NAMALWA (cell line): ENCODE measurements at regions not wholly inside any gene's neighbourhood (a gene's known extent, or its start where the extent isn't known, plus 50 kb on each side); places are given as distances from the start of the nearest gene placed in this dataset.
"Not testable (repeated sequence)": the region's sequence is repeated elsewhere in the genome, so short reads cannot be mapped to it uniquely, and the experiment has no call there.

Experiments used
- DNase-seq: peaks from one replicate; pipeline ENCODE4 v3.0.0-alpha.2; 2015; ENCODE audit warnings: low spot score

DNA sequence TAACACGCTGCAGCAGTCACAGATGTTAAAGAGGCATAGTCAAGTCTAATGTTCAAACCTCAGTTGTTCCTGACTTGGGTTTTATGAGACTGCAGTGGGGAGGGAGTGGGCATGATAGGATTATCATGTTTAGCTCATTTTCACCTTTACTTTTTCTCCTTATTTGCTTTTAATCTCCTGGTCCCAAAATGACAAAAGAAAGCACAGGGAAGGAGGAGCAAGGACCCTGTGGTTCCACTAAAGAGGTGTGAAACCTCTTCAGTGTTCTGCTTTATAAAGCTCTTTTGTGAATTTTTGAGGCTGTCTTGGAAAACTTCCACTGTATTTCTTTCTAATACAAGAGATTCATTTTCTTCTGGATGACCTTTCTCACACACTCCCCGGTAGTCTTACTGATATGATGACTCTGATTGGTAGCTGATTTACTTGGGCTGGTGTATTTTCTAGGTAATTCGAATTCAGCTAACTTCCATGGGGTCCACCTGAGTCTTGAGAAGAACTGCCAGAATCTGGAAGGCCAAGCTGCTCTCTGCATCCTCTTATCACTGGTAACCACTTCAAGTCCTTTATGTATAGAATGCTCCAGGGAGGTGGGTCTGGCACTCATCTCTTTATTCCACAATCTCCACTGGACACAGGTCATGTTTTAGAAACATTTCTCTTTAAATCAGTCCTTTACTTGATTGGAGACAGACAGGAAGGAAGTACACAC lies 1364.4 kb upstream of the CDH9 start:
- no peak for DNase-seq

DNA sequence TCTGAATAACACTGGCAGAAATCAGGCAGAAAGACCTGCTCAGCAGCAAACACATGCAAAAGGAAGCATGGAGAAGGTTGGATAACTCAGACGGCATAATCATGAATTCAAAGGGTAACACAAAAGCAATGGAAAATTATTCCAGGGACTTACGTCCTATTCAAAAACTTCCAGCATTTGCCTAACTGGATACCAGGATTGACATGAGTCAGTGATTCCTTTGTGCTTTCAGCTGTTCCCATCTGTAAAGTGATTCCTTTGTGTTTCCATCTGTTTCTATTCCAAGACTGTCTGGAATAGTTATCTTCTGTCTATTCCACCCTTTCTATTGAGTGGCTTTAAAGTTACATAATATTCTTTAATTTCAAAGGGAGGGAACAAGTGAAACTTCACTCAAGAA lies 1361.7 kb upstream of the CDH9 start:
- DNase-seq, result no peak

DNA sequence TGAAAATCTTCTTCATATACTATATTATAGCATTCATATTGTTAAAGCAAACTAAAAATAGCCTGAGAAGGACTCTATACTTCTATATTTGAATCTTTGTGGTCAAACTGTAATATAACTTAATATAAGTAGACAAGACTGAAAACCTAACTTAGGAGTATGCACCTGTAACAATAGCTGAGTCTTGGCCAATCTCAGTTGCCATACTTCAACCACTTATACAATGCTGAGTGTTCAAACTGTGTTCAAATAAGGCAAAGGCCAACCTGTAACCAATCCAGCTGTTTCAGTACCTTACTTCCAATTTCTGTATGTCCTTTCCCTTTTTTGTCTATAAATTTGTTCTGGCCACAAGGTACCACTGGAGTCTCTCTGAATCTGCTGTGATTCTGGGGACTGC lies 1360.8 kb upstream of the CDH9 start:
- DNase-seq, result no peak

DNA sequence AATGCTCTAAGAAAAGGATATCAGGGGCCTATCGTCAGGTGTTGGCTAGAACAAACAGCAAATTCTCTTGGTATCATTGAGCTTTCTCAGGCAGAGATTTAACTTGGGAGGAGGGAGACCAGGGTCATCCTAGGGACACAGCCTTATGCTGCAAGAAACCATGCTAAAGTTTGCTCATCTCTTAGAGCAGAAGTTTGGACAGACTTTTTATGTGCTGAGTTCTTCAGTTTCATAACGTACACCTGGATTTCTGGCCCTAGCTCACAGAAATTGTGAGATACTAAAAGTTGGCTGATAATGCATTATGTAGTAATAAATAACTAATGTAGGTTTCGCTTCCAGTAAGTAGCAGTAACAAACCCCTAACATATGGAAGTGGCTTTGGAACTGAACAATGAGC lies 1359.8 kb upstream of the CDH9 start:
- DNase-seq, result no peak

DNA sequence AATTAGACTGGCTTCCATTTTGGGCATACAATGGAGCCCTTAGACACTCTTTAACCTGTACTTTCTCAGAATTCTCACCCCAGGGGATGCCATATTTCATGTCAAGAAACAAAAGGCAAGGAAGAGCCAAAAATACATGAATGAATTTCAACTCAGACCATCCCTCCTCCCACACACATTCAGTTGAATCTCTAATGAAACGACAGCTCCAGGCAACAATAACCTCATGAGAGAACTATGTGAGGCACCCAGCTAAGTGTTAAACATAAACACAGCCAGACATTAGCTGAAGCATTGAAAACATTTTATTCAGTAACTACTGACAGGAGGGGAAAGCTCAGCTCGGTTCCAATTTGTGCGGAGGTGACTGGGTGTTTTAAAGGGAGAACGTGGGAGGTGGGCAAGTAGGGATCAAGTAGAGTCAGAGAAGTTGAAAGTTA lies 1359.1 kb upstream of the CDH9 start:
- no peak for DNase-seq

DNA sequence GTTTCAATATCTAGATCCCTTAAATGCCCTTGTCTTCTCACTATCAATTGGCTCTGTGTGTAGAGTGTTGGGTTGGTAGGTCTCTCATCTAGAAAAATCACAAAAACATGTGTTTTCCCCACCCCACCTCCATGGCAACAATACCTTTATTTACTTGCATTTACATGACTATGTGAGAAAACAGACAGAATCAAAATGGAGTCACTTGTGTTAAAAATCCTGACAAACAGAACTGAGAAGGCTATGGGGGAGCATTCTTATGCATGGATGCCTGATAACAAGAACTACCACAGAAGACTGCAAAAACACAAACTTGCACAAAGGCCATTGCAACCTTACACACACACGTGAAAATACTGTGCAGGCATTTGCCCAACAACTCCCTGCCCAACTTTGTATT lies 1352.9 kb upstream of the CDH9 start:
- no peak for DNase-seq

DNA sequence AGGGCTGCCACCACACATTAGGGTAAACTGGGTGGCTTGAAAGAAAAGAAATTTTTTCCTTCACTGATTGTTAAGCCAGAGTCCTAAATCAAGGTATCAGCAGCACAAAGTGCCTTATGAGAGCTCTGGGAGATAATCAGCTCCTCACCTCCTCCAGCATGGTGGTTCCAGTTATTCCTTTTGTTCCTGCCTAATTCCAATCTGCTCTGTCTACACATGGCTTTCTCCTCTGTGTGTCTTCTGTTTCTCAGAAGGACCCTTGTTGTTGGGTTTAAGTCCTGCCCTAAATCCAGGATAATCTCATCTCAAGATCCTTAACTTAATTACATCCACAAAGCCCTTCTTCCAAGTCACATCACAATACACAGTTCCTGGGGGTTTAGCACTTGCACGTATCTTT lies 1352.0 kb upstream of the CDH9 start:
- no peak for DNase-seq

DNA sequence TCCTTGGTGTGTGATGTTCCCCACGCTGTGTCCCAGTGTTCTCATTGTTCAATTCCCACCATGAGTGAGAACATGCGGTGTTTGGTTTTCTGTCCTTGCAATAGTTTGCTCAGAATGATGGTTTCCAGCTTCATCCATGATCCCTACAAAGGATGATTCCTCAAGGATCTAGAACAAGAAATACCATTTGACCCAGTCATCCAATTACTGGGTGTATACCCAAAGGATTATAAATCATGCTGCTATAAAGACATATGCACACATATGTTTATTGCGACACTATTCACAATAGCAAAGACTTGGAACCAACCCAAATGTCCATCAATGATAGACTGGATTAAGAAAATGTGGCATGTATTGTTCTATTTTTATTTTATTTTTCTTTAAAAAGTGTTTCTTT lies 1351.3 kb upstream of the CDH9 start:
- not testable (repeated sequence) for DNase-seq

DNA sequence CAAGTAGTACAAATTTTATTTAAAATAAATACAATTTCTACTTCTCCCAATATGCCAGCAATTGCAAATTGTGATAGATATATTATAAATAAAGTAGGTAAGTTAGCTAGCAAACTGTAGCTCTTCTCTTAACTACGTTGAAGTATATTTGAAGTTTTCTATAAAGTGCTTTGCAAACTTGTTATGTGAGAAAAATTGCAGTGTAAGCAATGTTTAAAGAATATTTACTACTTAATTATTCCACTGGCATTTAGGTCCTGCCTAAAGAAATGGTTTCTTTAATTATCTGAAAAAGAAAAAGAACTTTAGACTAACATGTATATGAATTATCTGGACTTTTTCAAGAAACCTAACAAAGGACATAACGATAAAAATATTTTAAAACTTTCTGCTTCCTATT lies 1350.0 kb upstream of the CDH9 start:
- DNase-seq, result no peak

DNA sequence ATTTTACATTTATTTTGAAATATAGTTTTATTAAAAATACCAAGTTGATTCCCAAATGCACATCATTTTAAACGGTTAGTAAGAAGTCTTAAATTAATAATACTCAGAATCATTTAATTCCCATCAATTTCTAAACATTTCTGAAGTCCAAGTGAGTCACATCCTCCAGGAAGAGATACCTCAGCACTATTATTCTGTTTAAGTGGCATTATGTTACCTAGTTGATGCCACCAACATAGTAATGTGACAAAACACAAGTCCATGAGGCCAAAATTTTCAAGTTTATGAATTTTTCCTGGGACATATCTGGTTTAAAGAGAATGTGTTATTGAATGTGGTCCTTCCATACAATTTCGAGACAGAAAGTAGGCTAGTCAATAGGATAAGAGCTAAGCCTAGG lies 1348.3 kb upstream of the CDH9 start:
- DNase-seq, result no peak

DNA sequence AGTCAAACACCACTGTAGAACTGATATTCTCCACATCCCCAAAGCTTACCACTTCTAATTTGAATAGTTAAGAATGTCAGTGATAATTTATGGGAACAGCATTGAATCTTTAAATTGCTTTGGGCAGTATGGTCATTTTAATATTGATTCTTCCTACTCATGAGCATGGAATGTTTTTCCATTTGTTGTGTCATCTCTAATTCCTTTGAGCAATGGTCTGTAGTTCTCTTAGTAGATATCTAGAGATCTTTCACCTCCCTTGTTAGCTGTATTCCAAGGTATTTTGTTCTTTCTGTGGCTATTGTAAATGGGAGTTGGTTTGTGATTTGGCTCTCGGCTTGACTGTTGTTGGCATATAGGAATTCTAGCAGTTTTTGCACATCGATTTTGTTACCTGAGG lies 1341.8 kb upstream of the CDH9 start:
- no peak for DNase-seq

DNA sequence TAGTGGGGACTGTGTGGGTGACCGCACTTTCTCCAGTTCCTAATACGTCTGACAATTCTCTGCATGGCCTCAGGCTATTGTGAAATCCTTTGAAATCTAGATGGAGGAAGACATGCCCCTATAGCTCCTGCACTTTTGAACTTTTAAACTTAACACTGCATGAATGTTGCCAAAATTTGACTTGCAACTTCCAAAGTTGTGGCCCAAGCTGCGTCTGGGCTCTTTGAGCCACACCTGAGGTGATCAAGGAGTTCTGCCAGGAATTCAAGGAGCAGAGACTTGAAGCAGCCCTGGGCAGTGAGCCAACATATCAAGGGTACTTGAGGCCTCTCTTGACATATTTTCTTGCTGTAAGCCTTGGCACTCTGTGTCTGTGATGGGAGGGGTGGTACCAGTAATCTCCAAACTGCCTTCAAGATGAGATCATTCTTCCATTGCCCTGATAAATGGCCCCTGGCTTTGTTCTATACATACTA lies 1336.1 kb upstream of the CDH9 start:
- DNase-seq, result no peak

DNA sequence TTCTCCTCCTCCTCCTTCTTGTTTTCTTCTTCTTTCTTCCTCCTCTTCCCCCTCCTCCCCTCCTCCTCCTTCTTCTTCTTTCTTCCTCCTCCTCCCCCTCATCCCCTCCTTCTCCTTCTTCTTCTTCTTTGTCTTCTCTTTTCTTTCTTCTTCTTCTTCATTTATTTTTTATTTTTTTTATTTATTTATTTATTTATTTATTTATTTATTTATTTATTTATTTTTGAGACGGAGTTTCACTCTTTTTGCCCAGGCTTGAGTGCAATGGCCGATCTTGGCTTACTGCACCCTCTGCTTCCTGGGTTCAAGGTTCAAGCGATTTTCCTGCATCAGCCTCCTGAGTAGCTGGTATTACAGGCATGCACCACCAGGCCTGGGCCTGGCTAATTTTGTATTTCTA lies 1332.5 kb upstream of the CDH9 start:
- DNase-seq, result no peak

DNA sequence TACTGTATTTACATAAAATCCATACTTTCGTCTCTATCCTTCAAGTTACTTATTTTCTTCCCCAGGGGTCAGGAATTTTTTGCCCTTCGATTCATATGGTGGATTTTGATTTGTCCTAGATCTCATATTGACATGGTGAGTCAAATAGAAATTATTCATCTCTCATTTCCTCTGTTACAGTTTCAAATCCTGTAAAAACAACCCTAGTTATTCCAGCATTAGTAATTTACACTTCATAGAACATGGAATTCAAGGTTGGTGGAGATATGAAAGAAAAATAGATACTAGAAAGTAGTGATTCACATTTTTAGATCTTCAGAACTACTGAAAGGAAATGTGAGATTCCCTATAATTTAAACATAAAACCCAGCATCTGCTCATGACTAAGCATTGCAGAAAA lies 1331.0 kb upstream of the CDH9 start:
- no peak for DNase-seq

DNA sequence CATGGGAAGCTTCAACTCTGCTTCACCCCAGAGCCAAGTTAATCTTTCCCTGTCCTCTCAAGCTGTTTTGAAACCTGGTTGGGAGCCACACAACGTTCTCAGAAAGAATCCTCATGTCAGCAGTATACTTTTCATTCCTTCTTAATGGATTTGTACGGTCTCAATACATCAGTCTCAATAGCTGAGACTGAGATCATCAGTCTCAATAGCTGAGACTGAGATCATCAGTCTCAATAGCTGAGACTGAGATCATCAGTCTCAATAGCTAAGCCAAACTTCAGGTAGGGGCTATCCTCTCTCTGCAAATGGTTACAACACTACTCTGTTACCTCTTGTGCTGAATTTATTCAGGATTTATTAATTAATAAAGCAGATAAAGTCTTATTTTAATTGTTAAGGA lies 1317.4 kb upstream of the CDH9 start:
- DNase-seq, result no peak

DNA sequence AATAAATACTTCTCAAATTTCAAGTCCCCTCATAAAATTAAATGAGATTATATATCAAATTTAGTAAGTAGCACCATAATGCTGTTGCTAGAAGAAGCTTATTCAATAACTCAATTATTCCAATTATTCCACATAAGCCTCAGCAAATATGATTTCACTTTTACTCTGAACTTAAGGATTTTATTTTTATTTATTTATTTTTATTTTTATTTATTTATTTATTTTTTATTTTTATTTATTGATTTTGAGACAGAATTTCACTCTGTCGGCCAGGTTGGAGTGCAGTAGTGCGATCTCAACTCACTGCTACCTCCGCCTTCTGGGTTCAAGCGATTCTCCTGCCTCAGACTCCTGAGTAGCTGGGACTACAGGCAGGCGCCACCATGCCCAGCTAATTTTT lies 1308.3 kb upstream of the CDH9 start:
- no peak for DNase-seq

DNA sequence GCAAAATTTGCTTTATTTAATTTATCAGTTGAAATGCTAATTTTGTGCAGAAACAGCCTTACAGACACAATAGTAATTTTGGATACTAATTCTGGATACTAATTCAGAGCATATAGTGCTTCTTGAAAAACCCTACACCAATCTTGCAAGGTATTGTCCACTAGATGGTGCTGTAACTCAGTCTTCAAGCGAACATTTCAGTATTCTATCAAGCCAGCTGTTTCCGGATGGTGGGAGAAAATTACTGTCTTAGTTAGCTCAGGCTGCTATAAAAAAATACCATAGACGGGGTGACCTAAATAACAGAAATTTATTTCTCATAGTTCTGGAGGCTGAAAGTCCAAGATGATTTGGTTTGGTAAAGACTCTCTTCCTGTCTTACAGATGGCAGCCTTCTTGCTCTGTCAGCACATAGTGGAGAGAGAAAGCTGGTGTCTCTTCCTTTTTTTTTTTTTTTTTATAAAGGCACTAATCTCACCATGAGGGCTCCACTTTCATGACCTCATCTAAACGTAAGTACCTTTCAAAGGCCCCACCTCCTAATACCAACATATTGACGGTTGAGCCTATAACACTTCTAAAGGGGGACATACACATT lies 1306.5 kb upstream of the CDH9 start:
- DNase-seq, result peak; percentile 75

DNA sequence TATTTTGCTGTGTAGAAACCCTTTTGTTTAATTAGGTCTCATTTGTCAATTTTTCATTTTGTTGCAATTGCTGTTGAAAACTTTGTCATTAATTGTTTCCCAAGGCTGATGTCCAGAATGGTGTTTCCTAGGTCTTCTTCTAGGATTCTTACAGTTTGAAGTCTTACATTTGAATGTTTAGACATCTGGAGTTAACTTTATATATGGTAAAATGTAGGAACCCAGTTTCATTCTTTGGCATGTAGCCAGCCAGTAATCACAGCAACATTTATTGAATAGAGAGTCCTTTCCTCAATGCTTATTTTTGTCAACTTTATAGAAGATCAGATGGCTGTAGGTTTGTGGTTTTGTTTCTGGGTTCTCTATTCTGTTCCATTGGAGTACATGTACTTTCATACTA lies 1290.8 kb upstream of the CDH9 start:
- DNase-seq, result no peak

DNA sequence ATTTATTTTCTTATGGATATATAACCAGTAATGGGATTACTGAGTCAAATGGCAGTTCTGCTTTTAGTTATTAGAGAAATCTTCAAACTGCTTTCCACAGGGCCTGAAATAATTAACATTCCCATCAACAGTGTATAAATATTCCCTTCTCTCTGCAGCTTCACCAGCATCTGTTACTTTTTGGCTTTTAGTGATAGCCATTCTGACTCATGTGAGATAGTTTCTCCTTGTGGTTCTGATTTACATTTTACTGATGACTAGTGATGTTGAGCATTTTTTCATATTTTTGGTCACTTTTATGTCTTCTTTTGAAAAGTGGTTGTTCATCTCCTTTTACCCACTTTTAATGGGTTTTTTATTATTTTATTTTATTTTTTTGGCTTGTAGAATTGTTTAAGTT lies 1290.3 kb upstream of the CDH9 start:
- DNase-seq, result no peak

DNA sequence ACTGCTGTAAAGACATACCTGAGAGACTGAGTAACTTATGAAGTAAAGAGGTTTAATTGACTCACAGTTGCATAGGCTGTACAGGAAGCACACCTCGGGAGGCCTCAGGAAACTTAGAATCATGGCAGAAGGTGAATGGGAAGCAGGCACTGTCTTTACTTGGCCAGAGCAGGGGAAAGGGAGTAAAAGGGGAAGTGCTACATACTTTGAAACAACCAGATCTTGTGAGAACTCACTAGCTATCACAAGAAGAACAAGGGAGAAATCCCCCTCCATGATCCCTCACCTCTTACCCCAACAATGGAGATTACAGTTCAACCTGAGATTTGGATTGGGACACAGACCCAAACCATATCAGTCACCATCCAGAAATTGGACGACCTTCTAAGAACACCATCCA lies 1285.8 kb upstream of the CDH9 start:
- DNase-seq, result no peak

DNA sequence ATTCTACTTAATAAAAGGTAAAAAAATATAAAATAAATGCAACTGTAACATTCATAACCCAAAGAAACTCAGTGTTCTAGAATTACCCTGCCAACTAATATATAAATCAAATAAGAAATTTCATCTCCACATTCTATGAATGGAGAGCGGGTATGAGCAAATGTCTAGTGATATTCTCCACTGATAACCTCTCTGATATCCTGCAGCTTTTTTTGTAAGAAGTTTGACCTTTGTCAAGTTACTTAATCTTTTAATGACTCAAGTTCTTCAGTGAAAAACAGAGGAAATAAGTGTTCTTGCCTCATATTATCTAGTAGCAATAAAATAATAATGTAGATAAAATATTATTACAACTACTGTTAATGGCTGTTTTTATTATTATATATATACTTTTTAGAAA lies 1275.6 kb upstream of the CDH9 start:
- no peak for DNase-seq

DNA sequence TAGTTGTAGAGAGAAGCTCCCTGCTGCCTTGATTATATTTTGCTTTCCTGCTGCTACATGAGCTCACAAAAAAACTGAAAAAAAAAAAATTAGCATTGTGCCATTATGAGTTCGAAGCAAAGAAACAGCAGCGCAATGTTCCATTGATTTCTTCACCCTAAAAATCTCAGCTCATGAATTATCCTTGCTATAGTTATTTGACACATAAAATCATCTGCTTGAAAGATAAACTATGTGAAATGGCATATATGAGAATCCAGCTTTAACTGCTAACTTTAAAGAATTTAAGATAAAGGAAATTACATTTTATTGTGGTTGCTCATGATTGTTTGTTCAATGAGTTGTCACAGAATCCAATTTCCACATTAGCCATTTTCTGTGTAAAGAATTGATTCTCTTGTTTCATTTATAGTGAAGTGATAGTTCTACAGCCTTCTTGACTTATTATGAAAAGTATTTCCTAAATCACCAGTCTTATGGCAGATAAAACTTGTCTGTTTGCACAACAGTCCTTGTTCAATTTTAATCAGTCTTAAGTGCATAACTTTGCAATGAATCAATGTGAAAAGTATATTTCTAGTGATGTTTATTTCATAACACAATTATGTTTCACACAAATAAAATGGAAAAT lies 1275.0 kb upstream of the CDH9 start:
- no peak for DNase-seq

DNA sequence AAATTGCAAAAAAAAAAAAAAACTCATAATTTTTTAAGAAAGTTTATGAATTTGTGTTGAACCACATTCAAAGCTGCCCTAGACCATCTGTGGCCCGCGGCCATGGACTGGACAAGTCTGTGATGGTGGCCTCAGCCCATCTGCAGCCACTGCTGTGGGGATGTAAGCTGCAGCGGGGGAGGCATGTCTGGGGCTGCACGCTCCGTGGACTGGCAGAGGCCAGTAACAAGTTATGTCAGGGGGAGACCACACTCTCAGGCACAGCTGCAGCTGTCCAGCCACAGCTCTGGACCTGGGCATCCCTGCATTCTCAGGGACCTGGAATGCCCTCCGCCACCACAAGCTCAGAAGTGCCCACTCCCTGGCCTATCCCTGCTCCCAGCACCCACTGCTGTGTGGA lies 1272.3 kb upstream of the CDH9 start:
- DNase-seq, result no peak

DNA sequence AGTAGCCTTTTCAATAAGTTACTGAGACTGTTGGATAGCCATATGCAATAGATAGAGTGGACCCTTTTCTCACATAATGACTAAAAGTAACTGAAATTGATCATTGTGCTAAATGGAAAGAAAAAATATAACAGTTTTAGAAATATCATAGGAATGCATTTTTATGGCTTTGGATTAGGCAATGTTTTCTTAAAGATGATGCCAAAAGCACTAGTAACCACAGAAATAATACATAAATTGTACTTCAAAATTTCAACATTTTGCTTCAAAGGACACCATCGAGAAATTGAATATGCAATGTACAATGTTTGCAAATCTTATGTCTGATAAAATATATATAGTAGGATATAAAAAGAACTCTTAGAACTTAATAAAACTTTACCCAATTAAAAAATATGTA lies 1267.5 kb upstream of the CDH9 start:
- DNase-seq, result no peak
